GM03348 (cell line): ENCODE measurements at regions not wholly inside any gene's neighbourhood (a gene's known extent, or its start where the extent isn't known, plus 50 kb on each side); places are given as distances from the start of the nearest gene placed in this dataset.

Experiments used
- DNase-seq: peaks from one replicate; pipeline ENCODE4 v3.0.0; 2012; ENCODE audit warnings: low spot score

DNA sequence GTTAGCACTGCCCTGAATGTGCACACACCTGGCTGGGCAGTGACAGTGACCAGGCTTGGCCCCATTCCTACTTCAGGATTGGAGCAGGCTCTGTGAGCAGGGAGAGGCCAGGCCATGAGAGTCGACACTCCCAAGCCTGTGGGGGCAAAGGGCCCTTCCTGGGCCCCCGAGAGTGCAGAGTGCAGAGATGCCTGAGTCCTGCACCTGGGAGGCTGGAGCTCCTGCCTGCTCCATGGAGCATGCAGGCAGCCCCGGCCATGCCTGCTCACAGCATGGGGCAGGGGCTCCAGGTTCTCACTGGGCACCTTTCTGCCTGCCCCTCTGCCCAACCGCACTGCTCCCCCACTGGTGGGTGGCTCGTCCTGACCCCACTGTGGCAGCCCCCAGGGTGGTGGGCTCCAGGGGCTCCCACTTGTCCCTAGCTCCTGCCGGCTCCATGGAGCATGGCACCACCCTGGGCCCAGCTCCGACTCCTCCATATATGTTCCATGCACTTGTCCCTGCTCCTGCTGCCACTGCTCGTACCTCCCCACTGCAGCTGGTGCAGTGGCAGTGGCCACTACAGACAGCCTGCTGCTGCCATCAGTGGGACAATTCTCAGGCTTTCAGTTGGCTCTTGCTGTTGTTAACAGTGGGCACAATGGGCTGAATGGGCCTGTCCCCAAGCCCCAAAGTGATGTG, 282.0 kb downstream of the RPRM start:
- DNase-seq, result no peak

DNA sequence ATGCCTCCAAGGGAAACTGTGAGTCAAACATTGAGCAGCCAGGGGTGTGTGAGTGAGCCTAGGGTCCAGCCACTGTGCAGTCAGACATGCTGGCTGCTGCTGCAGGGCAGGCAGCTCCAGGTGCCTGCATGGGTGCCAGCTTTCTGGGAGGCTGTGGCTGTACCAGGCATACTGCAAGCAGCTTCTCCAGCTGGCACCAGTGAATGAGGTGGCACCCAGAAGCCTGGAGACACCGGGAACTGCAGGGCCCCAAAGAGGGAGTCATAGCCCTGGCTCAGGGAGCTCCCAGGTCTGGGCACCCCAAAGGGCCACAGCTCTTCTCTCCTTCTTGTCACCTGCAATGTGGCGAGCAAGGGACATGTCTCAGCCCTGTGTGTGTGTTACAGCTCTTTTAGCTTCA, 283.2 kb downstream of the RPRM start:
- no peak for DNase-seq

DNA sequence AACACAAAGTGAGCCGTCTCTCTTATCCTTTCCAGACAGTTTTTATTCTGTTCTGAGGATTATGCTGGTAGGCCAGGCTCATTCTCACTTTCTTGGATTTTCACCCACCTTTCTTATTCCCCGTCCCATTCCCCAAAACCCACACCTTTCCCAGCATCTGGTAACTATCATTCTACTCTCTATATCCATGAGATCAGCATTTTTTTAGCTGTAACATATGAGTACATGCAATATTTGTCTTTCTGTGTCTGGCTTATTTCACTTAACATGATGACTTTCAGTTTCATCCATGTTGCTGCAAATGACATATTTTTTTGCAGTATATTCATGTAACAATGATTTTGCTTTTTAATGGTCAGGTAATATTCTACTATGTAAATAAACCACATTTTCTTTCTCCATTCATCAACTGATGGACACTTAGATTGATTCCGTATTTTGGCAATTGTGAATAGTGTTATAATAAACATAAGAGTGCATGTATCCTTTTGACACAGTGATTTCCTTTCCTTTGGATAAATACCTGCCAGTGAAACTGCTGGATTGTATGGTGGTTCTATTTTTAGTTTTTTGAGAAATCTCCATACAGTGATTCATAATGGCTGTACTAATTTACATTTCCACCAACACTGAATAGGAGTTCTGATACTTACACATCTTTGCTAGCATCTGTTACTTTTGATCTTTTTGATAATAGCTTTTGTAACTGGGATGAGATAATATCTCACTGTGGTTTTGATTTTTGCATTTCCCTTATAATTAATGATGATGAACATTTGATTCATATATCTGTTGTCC, 289.3 kb downstream of the RPRM start:
- no peak for DNase-seq

DNA sequence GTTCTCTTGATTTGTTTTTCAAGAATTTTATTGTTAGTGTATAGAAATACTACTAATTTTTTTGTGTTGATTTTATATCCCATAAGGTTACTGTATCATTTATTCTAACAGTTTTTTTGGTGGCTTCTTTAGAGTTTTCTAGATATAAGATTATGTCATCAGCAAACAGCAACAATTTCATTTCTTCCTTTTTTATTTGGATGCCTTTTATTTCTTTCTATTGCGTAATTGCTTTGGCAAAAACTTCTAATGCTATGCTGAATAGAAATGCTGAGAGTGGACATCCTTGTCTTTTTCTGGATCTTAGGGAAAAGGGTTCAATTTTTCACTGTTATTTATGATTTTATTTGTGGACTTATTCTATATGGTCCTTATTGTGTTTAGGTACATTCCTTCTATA, 298.8 kb downstream of the RPRM start:
- DNase-seq, result no peak

DNA sequence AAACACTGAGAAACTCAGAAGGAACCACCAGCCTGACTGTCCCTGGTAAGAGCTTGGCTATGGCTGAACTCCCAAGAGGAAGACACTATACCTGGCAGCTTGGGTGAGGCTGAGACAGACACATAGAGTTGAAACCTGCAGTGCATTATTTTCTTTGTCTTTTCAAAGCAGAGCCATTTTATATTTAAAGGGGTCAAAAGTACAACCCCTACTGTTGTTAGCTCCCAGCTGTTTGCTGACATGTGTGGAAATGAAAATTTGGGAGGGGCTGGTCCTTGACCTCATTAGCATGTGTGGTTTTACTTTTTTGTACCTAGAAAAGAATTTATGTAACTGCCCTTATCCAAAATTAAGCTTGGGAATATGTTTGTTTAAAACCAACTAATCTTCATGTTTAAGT, 309.0 kb downstream of the RPRM start:
- DNase-seq, result no peak

DNA sequence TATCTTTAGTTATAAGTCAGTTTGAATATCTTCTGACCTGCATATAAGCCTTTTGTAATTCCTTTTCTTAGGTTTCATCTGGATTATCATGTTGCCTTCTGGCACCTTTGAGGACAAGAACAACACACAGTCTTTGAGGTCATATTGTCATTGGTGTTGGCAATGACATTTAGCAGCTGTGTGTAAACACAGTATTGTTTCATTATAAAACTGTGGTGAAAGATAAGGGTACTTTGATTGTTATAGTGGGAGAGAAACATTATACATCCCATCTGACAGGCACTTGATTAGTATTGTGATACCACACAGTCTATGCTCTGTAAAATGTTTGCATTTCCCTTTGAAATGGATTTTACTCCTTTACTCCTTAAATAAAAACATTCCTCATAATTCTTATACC, 313.5 kb downstream of the RPRM start:
- no peak for DNase-seq

DNA sequence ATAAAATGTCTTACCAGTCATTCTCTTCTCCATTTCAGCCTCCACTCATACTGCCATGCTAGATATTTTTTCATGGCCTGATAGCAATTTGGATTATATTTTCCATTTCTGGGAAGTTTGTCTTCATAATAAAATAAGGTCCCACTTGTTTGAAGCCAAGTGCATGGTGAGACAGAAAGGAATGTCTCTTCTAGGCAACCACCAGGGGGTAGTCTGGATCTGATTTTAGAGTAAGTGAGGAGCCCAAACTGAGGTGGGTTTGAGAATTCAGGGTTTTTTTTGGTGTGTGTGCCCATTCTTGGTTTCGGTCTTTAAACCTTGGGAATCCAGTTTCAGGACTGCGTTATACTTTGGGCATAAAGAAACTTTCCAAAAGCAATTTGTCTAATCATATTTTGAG, 315.5 kb downstream of the RPRM start:
- DNase-seq, result peak; percentile 6

DNA sequence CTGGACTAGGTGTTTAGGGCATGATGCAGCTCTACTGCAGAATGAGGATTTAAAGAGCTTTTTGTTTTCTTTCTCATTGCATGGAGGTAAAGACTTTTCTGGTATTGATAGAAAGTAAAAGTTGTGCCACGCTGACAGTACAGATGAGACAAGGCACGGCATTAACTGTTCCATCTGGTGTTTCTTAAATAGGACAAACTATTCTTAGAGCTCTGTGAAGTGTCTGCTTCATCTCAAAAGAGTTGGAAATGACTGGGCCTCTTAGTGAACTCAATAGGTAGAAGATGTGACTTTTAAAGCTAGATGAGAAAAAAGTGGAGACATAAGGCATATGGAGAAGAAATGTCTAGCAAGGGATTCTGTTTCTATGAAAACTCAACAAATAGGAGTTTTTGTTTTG, 321.8 kb downstream of the RPRM start:
- DNase-seq, result no peak

DNA sequence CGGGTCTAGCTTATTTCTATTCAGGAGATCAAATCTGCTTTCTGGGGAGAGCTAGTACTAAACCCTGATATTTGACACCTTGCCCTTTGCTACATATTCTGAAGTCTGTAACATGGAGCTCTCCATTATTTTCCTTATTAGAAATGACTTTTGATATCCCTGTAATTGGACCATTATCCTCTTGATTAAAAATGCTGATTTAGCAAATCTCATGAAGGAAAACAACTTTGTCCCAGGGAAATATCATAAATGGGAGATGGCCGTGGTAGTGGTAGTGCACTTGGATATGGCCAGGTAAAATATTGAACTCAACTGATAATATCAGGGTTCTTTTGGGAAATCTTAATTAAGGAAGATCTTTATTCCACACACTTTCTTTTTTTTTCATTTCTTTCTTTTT, 326.5 kb downstream of the RPRM start:
- DNase-seq, result no peak

DNA sequence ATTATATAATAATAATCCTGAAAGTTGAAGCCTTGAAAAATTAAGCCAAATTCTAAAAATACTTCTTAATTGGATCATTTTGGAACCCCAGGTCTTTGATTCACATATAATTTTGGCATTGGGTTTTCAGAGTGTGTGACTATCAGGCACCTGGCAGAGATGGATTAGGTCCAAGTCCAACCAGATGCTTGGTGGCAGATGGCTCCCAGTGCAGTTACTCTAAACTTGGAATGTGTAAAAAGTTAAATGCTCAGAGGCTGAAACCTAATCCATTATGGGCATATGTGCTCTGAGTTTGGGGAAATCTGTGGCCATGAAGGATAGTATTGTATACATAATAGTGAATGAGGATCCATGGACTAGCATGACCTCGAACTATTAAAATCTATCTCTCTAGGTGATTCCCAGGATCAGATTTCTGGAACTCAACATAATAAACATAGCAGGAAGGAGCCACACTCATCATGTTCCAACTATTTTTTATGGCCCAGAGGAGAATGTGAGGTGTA, 333.0 kb downstream of the RPRM start:
- DNase-seq, result no peak

DNA sequence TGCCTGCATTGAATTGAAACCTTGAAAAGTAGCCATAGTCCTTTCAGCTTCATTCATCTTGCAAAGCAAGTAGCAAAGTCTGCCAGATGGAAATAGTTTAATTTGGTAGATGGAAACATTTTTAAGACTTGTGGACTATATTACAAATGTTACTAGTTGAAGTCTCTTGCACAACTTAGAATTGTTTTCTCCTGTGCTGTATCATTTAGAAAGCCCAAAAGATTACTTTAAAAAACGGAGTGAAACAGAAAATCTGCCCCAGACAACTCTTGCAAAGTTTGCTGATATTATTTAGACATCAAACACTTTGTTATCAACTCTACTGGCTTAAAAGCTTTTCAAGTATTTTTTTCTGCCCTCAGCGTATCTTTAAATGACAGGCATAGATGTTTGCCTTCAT, 335.0 kb downstream of the RPRM start:
- DNase-seq, result no peak

DNA sequence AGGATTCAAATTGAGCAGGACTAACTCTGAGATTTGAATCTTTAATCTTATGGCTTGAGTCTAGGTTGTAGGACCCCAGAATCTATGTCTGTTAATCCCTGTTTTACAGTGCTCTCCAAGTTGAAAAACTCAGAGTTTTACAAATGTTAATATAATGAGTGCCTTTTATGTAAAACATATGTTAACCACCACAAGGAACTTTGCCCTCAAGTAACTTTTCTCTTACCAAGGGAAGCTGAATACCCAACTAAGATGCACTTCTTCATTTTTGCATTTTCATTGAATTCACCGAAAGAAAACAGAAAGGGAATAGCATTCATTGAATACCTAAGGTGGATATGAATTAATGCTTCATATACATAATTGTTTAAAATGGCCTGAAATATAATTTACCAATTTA, 338.1 kb downstream of the RPRM start:
- DNase-seq, result no peak

DNA sequence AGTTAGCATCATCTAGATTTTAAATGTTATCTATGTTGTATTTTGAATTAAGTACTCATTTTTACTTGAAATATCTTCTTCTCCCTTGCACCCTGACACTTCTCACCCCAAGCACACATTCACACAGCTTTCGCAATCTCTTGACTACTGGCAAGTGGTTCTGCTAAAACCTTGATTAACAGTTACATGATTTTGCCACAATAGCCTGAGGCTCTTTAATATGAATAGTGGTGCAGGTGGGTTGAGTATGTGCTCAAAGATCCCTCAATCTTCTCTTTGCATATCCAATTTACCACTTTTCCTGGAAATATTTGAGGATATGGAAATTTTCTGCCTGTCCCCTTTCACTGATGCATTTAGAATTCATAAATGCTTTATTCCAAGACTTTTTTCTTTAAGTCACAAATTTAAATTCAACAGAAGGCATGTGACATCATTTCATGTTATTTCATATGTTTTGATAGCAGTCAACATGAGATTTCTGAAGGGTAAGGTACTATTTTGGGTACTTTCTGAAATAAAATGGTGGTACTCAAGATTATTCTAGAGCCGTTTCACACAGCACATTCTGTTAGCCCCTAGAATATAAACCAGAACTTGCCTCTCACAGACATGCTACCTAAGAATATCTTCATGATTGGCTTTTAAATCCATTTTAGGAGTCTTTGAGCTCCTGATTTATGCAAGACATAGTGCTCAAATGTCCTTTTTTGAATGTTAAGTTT, 339.7 kb downstream of the RPRM start:
- DNase-seq, result no peak

DNA sequence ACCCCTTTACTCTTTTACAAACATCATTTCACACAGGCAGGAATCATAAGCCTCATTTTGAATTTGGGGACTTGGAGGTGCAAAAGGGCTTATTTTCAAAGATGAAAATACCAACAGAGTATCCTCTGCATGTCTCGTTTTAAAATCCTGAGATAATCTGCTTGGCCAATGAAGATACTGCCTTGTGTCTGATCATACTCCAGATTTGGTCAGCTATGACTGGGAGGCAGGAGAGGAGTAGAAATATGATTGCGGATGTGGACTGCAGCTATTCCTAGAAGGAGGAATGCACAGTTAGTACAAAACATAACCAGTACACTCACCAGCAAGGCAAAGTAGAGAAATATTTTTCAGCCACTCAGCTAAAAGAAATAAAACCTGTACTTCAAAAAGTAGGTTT, 342.3 kb downstream of the RPRM start:
- DNase-seq, result no peak

DNA sequence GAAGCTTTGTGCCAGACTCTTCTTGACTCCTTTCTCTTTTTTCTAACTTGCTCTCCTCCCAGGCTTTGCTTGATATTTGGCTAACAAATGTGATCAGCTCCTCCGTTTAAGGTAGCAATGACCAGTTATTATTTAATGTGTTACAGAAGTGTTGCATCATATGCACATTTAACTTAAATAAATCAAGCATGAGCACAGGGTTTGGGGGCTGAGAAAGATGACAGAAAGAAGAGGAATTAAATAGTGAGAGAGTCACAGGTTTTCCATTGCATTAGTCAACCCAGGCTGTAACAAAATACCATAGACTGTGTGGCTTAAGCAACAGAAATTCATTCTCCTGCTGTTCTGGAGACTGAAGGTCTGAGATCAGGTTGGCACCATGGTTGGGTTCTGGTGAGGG, 343.8 kb downstream of the RPRM start:
- DNase-seq, result no peak

DNA sequence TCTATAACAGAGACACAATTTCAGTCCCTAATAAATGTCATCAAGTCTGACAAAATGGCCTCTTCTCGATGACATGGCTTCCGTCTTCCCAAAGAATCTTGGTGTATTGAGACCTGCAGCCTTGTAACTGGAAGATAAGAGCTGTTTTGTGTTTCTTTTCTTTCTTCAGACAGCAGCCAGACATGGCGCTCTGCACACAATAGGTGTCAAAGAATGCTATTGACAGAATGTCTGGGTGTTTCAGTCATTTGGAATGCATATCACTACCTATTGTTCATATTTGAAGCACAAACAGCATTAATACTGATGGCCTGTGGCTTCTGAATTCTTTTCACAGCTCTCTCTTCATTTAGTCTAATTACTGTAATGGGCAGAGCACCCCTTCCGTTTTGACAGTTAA, 344.8 kb downstream of the RPRM start:
- no peak for DNase-seq

DNA sequence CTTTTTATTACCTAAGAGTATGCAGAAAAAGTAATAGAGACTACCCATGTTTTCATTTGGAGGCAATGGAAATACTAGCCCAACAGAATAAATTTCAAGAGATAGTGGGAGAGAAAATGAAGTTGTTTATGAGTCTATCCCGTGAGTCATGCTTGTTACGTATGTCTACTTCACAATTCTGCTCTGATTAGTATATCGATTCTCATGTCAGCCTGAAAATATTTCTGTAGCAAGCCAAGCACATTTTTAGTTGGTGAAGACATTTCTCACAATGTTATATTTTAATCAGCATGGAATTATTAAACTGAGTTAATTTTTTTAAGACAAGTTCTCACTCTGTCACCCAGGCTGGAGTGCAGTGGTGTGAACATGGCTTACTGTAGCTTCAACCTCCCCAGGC, 346.1 kb downstream of the RPRM start:
- no peak for DNase-seq

DNA sequence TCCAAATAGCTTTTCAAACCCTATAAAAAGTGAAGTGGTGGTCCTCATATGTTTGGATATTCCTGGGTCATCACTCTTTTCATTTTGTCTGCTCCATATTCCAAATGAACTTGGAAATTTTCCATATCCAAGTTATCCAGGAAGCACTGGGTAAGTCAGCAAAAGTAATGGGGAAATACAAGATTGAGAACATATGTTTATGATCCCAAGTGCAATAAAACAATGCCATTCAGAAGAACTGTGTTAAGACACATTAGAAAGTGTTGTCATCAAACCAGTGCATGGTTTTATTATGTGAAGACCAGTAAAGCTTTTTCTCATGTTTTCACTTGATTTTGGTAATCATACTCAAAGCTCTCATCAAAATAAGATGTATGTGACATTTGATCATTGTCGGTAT, 363.4 kb downstream of the RPRM start:
- DNase-seq, result no peak

DNA sequence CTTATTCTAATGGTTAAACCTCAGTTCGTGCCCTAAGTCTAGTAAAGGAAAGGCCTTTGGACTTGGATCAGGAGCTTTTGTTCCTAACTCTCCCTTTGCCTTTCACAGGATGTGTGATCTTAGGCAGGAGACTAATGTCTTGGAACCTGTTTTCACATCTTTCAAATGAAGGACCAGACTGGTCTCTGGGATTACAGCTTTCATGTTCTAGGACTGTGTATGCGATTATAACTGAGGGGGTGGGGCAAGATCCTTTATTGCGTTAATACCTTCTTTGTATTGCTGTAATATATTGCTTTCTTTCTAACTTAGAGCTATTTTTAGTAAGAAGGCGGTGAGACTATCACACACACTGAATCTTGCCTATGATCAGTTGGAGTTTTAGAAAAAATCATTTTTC, 368.1 kb downstream of the RPRM start:
- no peak for DNase-seq

DNA sequence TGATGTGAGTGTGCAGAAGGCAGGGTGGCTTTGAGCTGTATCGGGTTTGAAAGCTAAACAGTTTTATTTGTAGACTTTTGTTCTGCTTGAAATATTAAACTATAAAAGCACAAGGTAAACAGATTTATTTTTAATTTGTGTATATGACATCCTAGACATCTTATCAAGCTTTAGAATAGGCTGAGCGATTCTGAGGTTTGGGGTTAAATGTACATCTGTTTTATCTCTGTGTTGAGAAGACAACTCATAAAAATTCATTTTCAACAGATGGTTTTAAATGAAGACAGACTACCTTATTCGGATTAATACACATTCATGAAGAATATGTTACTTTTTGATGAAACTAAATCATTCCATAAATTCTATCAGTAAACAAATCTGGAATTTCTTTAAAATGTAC, 368.8 kb downstream of the RPRM start:
- DNase-seq, result no peak

DNA sequence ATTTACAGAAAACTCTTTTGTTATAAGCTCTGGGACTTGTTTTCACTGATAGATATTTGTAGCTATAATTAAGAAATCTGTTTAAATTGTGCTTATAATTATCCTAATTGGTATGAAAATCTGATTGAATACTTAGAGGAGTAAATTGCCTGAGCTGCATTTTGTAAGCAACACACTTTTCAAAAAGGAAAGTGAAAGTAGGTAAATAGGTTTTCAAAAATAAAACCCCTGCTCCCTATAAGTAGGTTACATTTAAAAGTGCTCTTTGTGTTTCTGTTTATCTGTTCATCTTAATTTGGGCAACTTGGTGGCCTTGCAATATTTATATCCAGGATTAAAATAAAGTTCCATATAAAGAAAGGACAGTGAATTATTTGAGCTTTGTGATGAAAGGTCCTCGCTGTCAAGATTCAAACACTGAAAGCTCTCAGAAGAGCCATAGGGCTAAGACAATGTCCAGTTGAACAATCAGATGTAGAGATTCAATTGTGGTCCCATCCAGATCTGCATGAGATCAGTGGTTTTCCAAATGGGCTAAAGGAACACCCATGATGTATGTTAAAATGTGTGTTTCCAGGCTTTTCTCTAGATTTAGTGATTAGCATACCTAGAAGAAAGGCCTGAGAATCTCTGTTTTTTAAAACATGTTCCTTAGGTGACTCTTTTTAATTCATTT, 371.6 kb downstream of the RPRM start:
- DNase-seq, result no peak

DNA sequence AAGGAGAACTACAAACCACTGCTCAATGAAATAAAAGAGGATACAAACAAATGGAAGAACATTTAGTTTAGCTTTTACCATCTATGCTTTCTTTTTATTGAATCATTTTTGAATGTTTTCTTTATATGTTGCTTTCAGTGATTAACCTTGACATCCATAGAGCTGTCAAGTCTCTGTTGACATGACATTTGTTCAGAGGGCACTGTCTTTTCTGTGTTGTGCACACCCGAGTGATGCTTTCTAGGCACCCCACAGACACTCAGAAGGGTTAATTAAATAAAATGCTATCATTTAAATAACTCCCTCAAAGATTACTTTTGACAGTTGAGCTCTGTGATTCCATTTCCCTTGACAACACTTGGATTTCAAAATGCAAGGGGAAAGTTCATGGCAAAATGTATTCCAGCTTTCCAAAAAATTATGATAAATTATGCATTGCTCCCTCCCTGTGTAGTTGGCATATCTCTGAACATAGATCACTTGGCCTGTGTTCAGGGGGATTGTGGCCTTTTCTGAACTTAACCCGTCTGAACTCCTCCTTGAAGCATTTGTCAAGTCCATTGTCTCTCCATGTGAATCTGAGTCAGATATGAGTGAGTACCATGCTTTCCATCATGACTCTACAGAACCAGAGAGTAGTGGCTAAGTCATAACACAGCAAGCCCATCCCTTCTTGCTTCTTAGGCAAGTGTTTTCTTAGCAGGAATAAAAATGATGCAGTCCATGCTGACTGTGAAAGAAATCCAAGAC, 372.6 kb downstream of the RPRM start:
- DNase-seq, result no peak
